Non-pigmented ciliary epithelial cell (primary cell): ENCODE measurements at regions not wholly inside any gene's neighbourhood (a gene's known extent, or its start where the extent isn't known, plus 50 kb on each side); places are given as distances from the start of the nearest gene placed in this dataset.

ENCODE experiments used
- DNase-seq: peaks from one replicate; pipeline ENCODE4 v3.0.0-alpha.2; 2010; ENCODE audit warnings: low read depth

DNA sequence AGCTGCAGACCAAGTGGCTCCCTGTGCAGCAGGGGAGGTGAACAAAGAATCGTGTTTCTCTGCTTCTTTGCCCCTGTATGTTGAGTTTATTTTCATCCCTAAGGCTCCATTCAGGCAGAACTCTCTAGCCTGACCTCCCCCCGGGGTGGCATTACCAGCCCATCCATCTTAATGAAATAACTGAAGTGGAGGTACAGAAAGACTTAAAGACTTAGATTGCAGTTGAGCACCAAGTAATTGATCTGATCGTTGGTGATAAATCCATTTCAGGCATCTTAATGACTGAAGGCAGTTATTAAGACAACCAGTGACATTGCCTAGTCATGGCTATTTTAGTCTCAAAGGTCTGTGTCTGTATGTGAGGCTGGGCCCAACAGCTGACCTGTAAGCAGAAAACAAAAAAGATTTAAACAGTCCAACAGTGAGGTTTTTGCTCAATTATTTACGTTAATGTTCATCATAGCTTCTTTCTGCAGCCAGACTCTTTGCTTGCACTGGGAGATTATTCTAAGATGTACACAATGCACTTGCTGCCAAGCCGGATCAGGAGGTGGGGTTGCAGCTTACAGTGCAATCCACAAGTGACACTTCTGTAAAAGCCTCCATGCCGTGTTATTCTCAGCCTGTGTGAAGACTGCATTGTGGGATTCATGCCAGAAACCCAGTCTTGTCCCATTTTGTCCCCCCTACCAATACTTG lies 363.0 kb upstream of the DUSP10 start:
- DNase-seq = no peak

DNA sequence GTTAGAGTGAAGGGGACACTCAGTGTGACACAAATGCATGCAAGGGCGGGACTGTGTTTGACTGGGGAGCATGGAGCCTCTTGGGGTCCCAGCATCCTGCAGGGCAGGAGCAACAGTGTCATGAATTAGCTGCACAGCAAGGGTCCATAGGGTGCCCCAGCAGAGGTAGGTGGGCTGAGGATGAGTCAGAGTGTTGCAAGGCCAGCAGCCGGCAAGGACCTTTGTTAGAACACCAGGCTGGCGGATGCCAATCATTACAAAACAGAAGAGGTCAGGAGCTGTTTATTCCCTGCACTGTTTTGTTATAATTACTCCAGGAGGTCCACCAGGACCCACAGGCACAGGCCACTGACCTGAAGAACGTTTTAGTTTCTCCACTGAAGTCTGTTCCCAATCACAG lies 362.2 kb upstream of the DUSP10 start:
- DNase-seq = no peak

DNA sequence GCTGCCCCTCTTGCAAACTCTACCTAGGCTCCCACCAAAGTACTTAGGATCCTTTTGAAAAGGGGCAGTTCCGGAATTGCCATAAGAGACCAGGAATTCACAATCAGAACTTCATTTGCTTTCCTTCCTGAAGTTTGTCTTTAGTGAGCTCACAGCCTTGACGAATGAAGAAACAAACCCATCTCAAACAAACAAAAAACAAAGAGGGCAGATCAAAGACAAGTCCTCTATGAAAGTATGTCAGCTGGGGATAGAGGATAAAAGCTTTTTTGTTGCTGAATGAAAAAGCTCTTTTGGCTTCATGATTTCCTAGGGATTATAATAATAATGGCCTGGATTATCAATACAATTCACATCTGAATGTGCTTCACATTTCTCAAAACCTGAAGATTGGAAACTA lies 357.9 kb upstream of the DUSP10 start:
- no peak for DNase-seq

DNA sequence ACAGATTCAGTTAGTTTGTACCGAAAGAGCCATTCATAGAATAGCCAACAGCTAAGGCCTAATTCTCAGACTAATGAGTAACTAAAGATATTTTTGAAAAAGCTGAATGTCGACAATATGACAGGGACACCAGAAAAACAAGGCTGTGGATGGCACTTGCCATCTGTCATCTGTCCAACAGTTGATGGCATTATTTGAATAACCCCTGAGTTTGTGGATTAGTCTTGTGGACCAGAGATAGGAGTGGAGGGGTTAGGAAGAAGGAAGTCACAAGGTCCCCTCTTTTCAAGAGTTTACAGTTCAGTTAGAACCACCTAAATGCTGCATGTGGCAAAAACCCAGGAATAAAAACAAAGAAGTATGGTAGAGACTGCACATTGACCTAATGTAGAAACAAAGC lies 356.5 kb upstream of the DUSP10 start:
- DNase-seq = no peak

DNA sequence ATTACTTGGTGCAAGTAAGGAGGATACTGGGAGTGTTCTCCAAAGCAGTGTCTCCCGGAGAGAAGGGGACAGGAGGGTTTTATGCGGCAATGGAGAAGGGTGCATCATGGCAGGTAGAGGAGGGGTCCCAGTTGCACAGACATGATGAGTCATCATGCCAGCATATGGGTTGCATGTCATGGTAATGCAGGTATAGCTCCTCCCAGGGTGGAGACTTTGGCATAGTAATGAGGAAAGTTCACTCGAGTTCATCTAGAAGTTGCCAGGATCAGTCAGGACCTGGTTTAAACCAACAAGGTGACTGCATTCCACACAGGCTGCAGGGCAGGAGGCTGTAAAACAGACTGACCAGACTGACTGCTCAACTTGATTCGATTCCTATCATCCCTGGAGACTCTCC lies 355.7 kb upstream of the DUSP10 start:
- DNase-seq = no peak

DNA sequence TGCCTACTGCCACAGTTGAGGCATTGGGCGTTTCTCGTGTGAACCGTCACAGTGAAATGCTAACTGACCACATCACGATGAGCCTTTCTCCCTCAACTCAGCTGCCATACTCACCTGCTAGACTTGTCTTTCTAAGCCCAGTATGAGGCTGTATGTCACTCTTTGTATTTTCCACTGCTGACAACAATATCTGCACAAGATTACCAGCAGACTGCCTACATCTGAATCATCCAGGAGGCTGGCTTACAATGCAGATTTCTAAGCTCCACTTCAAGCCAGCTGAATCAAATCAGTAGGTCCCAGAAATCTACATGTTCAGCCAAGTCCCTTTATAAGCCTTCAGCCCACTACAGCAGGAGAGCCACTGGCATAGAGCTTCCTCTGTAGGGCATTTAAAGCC lies 355.0 kb upstream of the DUSP10 start:
- DNase-seq = no peak

DNA sequence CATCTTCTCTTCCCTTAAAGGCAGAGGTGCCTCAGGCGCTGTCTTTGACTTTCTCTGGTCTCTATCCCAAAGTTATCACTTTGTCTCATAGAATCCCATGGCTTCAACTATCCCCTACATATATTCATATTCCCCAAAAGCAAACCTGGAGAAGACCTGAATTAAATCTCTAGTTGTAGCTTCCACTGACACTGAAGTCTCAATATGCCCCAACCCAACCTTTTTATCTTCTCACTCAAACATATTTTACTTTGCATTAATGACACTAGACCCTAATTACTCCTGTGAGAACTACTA lies 354.5 kb upstream of the DUSP10 start:
- no peak for DNase-seq

DNA sequence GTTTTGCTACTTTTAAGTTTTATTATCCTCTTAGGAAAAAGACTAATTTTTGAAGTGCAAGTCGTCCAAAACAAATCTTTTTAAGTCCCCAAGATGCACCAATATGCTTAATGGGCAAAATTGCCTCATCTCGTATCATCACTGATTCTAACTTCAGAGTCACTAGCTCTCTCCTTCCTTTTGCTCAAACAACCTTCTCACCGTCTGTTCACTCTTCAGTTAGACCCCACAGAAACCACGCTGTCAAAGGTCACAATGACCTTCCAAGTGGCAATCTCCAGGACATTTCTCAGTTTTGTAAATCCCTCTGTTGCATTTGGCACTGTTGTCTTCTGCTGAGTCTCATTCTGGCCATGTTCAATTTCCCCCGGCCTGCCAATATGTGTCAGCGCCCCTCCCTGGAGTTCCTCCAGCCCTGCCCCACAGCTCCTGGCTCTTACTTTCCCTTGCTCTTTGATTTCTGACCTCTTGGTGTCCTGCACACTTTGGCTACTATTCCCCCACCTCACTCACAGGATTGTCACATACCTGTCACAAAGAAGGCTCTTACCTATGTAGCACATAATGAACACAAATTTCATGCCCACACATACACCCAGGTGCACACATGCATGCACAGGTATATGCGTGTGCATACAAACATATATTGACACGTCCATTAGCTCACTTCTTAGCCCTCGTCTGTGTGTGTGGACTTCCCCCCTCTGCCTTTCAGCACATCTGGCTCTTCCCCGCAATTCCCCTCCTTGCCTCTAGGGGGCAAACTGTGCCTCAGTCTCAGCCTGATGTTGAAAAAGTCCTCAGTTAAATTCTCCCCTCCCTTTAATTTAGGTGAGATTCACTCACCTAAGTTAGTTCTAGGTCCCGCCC lies 354.0 kb upstream of the DUSP10 start:
- DNase-seq = no peak

DNA sequence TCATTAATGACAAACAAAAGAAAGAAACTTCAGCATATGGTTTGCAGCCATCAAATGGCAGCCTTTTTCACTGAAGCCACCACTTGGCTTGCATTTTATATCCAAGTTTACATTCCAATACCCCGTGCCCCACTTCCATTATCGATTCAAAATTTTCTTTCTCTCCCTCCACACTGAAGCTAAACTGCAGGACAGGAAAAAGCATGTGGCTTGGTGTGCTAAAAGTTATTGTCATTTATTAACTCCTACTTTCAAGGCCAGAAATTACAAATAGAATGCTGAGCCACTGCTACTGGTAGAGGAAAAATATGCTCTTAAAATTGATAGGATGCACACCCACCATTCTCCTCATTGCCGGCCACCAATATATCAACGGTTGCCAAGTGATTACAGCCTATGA lies 351.6 kb upstream of the DUSP10 start:
- DNase-seq = no peak

DNA sequence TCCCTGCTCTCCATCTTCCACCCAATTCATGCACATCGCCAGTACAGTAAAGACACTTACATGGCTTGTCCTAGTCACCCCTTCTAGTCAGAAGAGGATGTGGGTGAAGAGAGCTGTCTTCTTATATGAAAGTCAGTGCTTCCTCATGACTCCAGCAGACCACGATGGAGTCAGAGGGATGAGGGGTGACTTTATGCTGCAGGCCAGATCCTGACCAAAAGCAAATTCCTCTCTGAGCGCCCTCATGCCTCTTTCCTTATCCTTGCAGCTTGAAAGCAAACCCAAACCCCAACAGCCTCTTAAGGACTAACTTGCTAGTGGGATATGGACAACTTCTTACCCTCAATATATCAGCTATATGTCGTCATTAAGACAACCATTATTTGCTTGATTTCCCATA lies 348.2 kb upstream of the DUSP10 start:
- no peak for DNase-seq

DNA sequence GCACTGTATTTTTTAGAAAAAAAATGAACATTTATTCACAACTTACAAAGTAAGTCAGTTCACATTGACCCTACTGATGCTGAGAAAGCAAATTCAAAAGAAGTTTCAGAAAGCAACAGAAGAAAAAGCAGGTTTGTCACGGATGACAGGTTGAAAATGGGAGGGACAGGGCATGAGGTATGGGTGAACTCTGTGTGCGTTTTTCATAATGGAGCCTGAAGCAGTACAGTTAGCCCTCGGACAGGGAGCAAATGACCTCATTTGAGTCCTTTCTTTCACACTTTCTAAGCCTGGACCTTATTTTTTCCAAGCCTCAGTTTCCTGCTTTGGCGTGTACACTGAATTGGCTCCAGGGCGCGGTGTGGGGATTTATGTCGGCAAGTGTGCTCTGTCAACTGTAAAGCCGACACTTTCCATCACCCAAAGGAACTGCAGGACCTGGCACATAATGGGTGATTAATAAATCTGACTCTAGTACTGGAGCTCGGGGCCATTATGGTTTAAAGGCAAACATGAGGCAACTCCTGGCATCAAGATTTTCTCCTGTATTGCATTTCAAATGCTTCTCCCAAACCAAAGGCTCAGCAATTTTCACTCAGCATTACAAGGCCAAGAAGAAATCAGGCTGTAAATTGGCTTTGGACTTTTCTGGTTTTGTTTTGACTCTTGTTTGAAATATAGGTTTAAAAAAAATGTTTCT lies 345.5 kb upstream of the DUSP10 start:
- DNase-seq = no peak

DNA sequence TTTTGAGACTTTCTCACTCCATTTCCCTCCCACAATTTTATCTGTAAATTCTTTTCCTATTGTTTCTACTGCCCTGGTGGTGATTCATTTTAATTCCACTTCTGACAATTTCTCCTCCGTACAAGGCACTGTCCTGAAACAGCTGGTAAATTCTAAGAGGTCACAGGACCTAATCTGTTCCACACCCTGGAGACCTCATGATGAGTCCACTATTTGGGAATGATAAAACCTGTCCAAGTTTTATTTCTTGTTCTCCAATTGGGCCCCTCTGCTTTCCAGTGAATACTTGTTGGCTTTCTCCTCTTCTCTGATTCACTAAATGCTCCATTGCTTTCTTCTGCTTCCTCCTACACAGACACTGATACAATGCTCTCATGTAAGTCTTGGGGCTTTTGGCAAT lies 343.1 kb upstream of the DUSP10 start:
- no peak for DNase-seq

DNA sequence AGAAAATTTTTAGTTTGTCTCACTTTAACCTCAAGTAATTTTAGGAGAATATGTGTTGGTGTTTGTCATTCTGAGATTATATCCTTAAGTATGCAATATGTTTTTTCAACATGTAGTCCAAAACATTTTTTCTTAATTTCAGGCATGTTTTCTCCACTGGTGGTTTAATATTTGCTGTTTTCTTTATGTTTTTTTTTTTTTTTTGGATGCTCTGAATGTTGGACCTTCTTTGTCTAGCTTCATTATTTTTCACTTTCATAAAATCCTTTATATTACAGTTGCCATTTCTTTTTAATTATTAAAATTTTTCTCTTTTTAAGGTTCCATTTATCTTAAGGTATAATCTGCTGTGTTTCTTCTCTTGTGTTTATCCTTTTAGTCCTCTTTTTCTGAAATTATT lies 342.2 kb upstream of the DUSP10 start:
- DNase-seq = no peak

DNA sequence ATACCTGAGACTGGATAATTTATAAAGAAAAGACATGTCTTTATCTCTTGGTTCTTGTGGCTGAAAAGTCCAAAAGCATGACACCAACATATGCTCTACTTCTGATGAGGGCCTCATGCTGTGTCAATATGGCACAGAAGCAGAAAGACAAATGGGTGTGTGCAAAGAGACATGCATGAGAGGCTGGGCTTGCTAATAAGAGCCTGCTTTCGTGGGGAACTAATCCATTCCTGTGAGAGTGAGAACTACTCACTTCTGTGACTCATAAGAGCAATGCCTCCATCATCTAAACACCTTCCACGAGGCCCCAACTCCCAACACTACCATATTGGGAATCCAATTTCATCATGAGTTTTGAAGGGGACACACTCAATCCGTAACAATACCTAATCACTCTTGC lies 340.0 kb upstream of the DUSP10 start:
- DNase-seq = no peak

DNA sequence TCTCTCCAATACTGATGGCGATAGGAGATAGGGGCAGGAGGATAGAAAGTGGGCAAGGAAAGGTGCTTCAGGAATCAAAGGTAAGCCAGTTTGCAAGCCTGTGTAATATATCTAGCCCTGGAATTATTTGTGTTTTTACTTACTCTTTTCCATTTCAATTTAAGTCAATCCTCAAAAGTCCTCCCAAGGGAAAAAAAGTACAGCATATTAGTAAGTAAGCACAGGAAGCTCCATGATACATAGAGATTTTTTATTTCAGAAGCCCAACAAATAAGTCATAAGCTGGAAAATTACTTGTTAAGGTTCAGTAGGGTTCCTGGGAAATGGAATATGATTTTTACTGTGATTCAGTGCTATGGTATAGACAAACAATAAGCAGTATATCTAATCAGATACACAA lies 337.7 kb upstream of the DUSP10 start:
- no peak for DNase-seq

DNA sequence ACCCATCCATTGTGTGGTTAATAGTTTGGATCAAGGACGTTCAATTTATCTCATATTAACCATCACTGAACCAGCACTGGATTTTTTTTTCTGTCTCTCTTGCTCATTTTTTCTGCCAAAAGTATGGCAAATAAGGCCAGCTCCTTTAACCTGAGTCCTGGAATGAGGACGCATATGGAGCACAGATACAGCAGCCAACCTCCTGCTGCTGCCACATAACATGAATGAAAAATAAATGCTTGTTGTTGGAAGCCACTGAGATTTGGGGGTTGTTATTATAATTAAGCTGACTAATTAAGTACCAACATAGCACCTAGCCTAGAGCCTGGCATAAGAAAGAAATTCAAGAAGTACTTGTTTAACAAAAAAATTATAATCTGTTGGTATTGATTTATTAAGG lies 335.3 kb upstream of the DUSP10 start:
- DNase-seq = no peak

DNA sequence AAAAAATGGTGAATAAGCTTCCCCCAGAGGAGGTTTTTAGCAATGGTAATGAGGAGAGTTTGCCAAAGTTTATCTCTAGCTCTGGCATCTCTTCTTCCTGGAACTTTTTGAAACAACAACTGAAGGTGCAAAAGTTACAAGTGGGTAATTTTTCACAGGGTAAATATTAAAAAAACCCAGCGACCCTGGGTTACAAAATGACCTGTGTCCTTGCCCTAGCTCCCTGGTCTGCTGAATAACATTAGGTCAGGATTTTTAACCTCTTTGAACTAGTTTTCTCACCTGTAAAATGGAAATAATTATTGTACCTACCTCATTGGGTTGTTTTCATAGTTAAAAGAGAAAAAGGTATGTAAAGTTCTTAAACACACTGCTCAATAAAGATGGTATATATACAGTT lies 332.4 kb upstream of the DUSP10 start:
- DNase-seq = no peak

DNA sequence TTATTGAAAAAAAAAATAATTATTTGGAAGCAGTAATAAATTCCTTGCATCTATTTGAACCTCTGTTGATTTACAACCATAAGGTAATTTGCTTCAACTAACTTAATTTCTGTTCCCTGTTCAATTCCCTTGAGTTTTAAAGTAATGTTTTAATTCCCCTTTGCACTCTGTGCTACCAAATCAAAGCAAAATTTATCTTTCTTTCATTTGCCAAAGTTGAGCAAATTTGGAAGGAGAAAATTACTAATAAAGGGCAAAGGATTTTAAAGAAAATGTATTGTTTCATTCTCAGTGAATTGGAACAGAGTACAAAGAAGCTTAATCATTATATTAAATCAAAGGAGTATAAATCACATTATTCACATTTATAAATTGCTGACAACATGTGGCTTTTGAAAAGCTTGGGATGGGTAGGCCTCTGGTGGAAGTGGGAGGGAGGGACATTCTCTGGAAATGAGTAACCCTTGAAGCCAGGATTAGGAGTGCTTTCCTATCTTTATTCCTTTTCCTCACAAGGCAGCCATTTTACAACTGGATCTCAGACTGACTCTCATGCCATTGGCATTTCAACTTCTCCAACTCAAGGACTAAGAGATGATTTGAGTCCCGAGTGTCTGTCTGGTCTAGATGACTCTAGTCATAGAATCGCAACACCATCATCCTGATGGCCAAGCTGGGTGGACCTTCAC lies 331.6 kb upstream of the DUSP10 start:
- peak; percentile 61 for DNase-seq

DNA sequence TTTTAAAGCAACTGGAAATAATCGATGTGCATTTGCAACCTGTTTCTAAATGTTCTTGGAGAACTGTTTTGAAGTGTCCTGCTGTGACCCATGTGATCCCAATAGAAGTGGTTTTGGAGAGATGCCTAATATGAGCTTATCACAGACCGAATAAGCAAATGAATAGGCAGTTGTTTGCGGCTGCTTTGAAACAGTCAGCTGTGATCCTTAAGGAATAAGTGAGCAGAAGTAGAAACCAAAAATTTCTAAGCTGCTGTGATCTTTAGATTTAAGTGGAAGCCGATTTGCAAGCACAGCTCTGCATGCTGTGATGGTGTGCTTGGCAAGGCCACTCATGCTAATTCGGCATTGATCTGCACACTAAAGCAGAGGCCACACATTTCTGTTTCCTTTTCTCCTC lies 329.5 kb upstream of the DUSP10 start:
- DNase-seq = no peak

DNA sequence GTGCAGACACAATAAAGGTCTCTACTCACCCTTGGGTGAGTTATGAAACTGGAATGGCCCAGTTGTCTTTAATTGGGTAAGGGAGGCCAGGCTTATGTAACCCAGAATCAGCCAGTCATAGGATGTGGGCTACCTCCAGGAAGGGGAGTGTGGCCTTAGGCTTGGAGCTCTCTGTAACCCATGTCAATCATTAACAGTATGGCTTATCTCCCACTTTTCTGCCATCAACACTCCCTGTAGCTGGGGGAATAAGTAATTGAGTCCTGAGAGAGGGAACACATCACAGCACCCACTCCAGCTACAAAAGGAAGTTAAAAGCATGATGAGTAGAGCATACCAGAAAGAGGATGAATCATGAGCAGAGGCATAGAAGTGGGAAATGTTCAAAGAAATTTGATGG lies 327.0 kb upstream of the DUSP10 start:
- no peak for DNase-seq

DNA sequence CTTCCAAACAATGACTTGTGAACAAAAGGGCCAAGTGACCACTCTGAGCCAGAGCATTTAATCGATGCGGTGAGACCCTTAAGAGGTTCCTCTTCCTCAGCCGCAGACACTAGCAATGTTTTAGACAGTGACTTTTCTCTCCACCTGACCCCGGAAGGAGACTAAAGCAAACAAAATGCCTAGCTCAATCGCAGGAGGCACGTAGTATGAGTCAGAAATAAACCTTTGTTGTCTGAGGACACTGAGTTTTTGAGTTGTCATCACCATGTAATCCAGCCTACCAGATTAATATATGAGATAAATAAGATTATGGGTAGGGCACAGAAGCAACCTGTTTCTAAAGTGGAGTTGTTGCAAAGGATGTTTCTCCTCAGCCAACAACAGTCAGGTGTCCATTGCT lies 326.2 kb upstream of the DUSP10 start:
- DNase-seq = no peak

DNA sequence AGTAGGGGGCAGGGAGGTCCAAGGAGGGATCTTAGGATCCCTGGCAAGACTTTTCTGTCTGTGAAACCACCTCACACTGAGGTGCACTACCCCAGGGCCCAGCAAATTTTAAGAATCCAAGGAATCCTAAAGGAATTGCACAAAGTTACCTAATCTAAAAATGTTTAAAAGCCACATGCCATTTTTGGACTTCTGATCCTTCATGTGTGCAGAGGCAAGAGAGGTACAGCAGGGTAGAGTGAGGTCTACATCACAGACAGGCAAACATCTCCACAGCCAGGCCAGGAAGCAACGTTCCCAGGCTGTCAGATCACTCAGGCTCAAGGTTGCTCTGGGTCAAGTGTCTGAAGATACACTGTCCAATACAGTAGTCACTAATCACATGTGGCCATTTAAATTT lies 324.6 kb upstream of the DUSP10 start:
- no peak for DNase-seq

DNA sequence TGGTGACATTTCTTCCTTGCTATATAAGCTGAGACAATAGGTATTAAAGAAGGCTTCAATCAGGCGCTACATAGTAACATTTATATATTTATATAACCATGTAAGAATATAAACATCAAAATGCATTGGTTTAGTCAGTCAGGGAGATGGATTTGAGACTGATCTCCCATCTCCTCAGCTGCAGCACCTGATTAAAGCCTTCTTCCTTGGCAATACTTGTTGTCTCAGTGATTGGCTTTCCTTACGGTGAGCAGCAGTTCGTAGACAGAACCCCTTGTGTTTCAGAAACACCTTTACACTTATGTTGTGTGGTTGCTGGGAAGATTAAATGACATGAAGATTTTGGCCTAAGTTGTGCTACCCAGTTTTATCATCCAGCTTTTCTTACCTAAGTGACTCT lies 323.3 kb upstream of the DUSP10 start:
- DNase-seq = no peak
